Thymus (tissue), 11 donors: ENCODE measurements at regions not wholly inside any gene's neighbourhood (a gene's known extent, or its start where the extent isn't known, plus 50 kb on each side); places are given as distances from the start of the nearest gene placed in this dataset.

ENCODE experiments used
- DNase-seq, 9 donors: peaks; one replicate each; pipeline ENCODE4 v3.0.0-alpha.2; 2013; ENCODE audit warnings: low spot score in 9 of 9, low read depth in 6 of 9, missing footprints in 1 of 9
- H3K27ac ChIP-seq, 2 donors: one replicate each; pipeline ENCODE4 v1.5.1; 2013; ENCODE audit warnings: control low read depth in 1 of 2, low read depth in 1 of 2, low read length in 1 of 2, mild to moderate bottlenecking in 1 of 2, moderate library complexity in 1 of 2
- H3K27me3 ChIP-seq, 2 donors: one replicate each; pipeline ENCODE4 v1.5.1; 2013; ENCODE audit warnings: low read length in 1 of 2; ENCODE audit not compliant: control insufficient read depth in 2 of 2, insufficient read depth in 1 of 2
- H3K36me3 ChIP-seq, 2 donors: one replicate each; pipeline ENCODE4 v1.5.1; 2013; ENCODE audit warnings: low read length in 1 of 2, mild to moderate bottlenecking in 1 of 2, moderate library complexity in 1 of 2; ENCODE audit not compliant: control insufficient read depth in 2 of 2, insufficient read depth in 2 of 2
- H3K4me1 ChIP-seq, 2 donors: one replicate each; pipeline ENCODE4 v1.5.1; 2013; ENCODE audit warnings: low read length in 2 of 2; ENCODE audit not compliant: control insufficient read depth in 2 of 2, insufficient read depth in 2 of 2
- H3K4me3 ChIP-seq, 2 donors: one replicate each; pipeline ENCODE4 v1.5.1; 2013; ENCODE audit warnings: low read length in 2 of 2, control low read depth in 1 of 2, mild to moderate bottlenecking in 1 of 2
- H3K9me3 ChIP-seq, 2 donors: one replicate each; pipeline ENCODE4 v1.5.1; 2013; ENCODE audit warnings: low read length in 1 of 2, mild to moderate bottlenecking in 1 of 2; ENCODE audit not compliant: control insufficient read depth in 2 of 2, insufficient read depth in 1 of 2
- WGBS: extraction: QIAGEN DNeasy Blood & Tissue Kit; methylation state at CpG from one replicate; pipeline ENCODE4 v1.1.7; 2013; 5-methylcytosine and 5-hydroxymethylcytosine counted together
- donor health status: healthy.

GRCh38 chr7:113491305-113491704 lies 373.0 kb upstream of the SMIM30 start:
- Histone ChIP-seq H3K27me3 (no peaks in the 10 kb centered on the region), H3K4me1 (no peaks in the 10 kb centered on the region), H3K27ac (no peak overlapping the region), H3K9me3 (peaks cover 0 to 13% of the 10 kb centered on the region in 2 donors), H3K36me3 (no peaks in the 10 kb centered on the region), H3K4me3 (no peak overlapping the region)
- WGBS, result 92% methylated on average over 2 of the region's 2 CpGs
- no peak for DNase-seq

- WGBS, result 96% methylated on average over 16 of the region's 16 CpGs
Observed at GRCh38 chr7:113487925-113488731, 369.8 kb upstream of the SMIM30 start.

GRCh38 chr7:113486548-113486947 lies 368.2 kb upstream of the SMIM30 start:
- H3K4me1 ChIP-seq, result no peaks in the 10 kb centered on the region
- WGBS, result 88% methylated on average over 2 of the region's 2 CpGs
- H3K4me3 ChIP-seq, result no peak overlapping the region
- no peak for DNase-seq
- no peak overlapping the region for H3K27ac ChIP-seq
- H3K36me3 ChIP-seq, result no peaks in the 10 kb centered on the region
- peaks cover 0 to 16% of the 10 kb centered on the region in 2 donors for H3K9me3 ChIP-seq
- H3K27me3 ChIP-seq, result no peaks in the 10 kb centered on the region

More at GRCh38 chr7:113487925-113488731, 369.8 kb upstream of the SMIM30 start:
- Histone ChIP-seq H3K9me3 (peaks cover 0 to 16% of the 10 kb centered on the region in 2 donors), H3K27ac (no peak overlapping the region), H3K27me3 (no peaks in the 10 kb centered on the region), H3K4me1 (no peaks in the 10 kb centered on the region), H3K36me3 (no peaks in the 10 kb centered on the region), H3K4me3 (no peak overlapping the region)
- DNase-seq, result no peak

GRCh38 chr7:113483657-113484056 lies 365.3 kb upstream of the SMIM30 start:
- DNase-seq, result no peak
- H3K9me3 ChIP-seq, result peaks cover 0 to 16% of the 10 kb centered on the region in 2 donors
- no peaks in the 10 kb centered on the region for H3K4me1 ChIP-seq
- H3K27me3 ChIP-seq, result no peaks in the 10 kb centered on the region
- H3K27ac ChIP-seq, result no peak overlapping the region
- H3K36me3 ChIP-seq, result no peaks in the 10 kb centered on the region
- no peak overlapping the region for H3K4me3 ChIP-seq
- WGBS, result 93% methylated on average over 4 of the region's 4 CpGs

GRCh38 chr7:113480537-113480936 lies 362.2 kb upstream of the SMIM30 start:
- Histone ChIP-seq H3K4me3 (no peak overlapping the region), H3K4me1 (no peaks in the 10 kb centered on the region), H3K27ac (no peak overlapping the region), H3K36me3 (no peaks in the 10 kb centered on the region), H3K9me3 (peaks cover 0 to 12% of the 10 kb centered on the region in 2 donors), H3K27me3 (no peaks in the 10 kb centered on the region)
- no peak for DNase-seq
- WGBS, result 80% methylated on average over 3 of the region's 3 CpGs

GRCh38 chr7:113464096-113464855 lies 345.9 kb upstream of the SMIM30 start:
- H3K9me3 ChIP-seq, result no peaks in the 10 kb centered on the region
- H3K4me3 ChIP-seq, result no peak overlapping the region
- no peaks in the 10 kb centered on the region for H3K4me1 ChIP-seq
- H3K36me3 ChIP-seq, result no peaks in the 10 kb centered on the region
- no peak for DNase-seq
- WGBS, result 92% methylated on average over 3 of the region's 3 CpGs
- no peak overlapping the region for H3K27ac ChIP-seq
- no peaks in the 10 kb centered on the region for H3K27me3 ChIP-seq

GRCh38 chr7:113460067-113460466 lies 341.7 kb upstream of the SMIM30 start:
- H3K9me3 ChIP-seq, result no peaks in the 10 kb centered on the region
- H3K27me3 ChIP-seq, result no peaks in the 10 kb centered on the region
- no peaks in the 10 kb centered on the region for H3K4me1 ChIP-seq
- no peaks in the 10 kb centered on the region for H3K36me3 ChIP-seq
- 91% methylated on average over 5 of the region's 5 CpGs for WGBS
- no peak overlapping the region for H3K4me3 ChIP-seq
- DNase-seq, result no peak
- no peak overlapping the region for H3K27ac ChIP-seq

GRCh38 chr7:113456533-113456932 lies 338.2 kb upstream of the SMIM30 start:
- no peak for DNase-seq
- no peaks in the 10 kb centered on the region for H3K9me3 ChIP-seq
- no peaks in the 10 kb centered on the region for H3K4me1 ChIP-seq
- 90% methylated on average over 11 of the region's 11 CpGs for WGBS
- H3K4me3 ChIP-seq, result no peak overlapping the region
- H3K27me3 ChIP-seq, result no peaks in the 10 kb centered on the region
- no peak overlapping the region for H3K27ac ChIP-seq
- H3K36me3 ChIP-seq, result no peaks in the 10 kb centered on the region

GRCh38 chr7:113454597-113455169 lies 336.3 kb upstream of the SMIM30 start:
- H3K36me3 ChIP-seq, result no peaks in the 10 kb centered on the region
- no peak overlapping the region for H3K4me3 ChIP-seq
- H3K27me3 ChIP-seq, result no peaks in the 10 kb centered on the region
- no peaks in the 10 kb centered on the region for H3K4me1 ChIP-seq
- no peak overlapping the region for H3K27ac ChIP-seq
- DNase-seq, result no peak
- H3K9me3 ChIP-seq, result no peaks in the 10 kb centered on the region
- 50% methylated on average over 3 of the region's 3 CpGs for WGBS
